ENCODE measurements at regions not wholly inside any gene's neighbourhood (a gene's known extent, or its start where the extent isn't known, plus 50 kb on each side); places are given as distances from the start of the nearest gene placed in this dataset.

DNA sequence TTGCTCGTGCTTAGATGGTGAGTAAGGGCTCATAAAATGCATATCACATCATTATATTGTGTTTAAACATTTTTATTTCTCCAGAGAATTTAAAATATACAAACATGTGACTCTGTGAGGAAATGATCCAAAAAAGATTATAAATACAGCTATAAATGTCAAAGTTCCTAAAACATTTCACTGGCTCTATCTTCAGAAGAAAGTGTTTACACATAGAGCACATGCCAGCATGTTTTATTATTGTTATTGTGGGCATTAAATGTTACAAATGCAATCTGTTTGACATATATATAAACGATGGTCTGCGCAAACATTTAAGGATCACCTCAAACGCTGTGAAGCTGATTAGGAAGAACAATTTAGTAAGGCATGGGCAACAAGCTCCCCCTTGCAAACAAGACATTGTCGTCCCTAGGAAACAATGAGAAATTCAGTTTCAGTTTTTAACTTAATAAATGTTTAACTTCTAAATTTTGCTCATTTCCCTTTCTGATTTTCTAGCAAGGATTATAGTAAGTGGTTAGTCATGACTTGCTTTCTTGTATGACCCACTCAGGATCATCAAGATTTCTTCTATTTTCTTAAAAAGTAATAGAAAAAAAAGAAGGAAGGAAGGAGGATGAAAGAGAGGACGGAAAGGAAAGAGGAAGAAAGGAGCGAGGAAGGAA lies 207.5 kb downstream of the SATB1 start:
- Histone ChIP-seq H4K8ac (ENCODE audit: extremely low read depth, insufficient read depth, low read length) (no peak overlapping the region), H3K36me3 (ENCODE audit: control insufficient read depth in 2 of 4, insufficient read depth in 4 of 4, low read length in 3 of 4) (no peaks in the 10 kb centered on the region), H3K4me1 (replicated peaks in 1 of 4; ENCODE audit: control insufficient read depth in 3 of 4, insufficient read depth in 4 of 4, low read length in 3 of 4) (peaks cover 0 to 3% (median 0%) of the 10 kb centered on the region in 4 experiments; a peak in 1 of 7 replicates), H3K18ac (ENCODE audit: extremely low read depth, low read length) (no peak overlapping the region), H3K4ac (replicated peaks; ENCODE audit: insufficient read length, low read depth, low read length) (no peak overlapping the region), H2BK20ac (ENCODE audit: low read length) (no peak overlapping the region), H3K14ac (ENCODE audit: insufficient read length) (no peak overlapping the region), H2BK12ac (ENCODE audit: low read depth, low read length) (no peak overlapping the region), H3K27me3 (replicated peaks in 1 of 4; ENCODE audit: control insufficient read depth in 3 of 4, extremely low read depth in 1 of 4, insufficient read depth in 3 of 4, low read length in 3 of 4) (no peaks in the 10 kb centered on the region), H3K56ac (replicated peaks; ENCODE audit: insufficient read length, low read depth, low read length) (no peak overlapping the region), H3K23me2 (ENCODE audit: low read depth, low read length) (no peaks in the 10 kb centered on the region), H3K4me3 (ENCODE audit: extremely low read depth in 1 of 4, insufficient read depth in 2 of 4, low read depth in 3 of 4, low read length in 4 of 4) (no peak overlapping the region), H2AFZ (ENCODE audit: low read length) (no peak overlapping the region), H4K20me1 (replicated peaks in 1 of 2; ENCODE audit: control insufficient read depth in 1 of 2, insufficient read depth in 2 of 2, low read length in 2 of 2) (no peaks in the 10 kb centered on the region), H3K9ac (replicated peaks in 1 of 4; ENCODE audit: extremely low read depth in 1 of 4, low read depth in 3 of 4, low read length in 3 of 4) (no peak overlapping the region), H2BK15ac (ENCODE audit: low read length) (no peak overlapping the region), H2AK5ac (ENCODE audit: low read depth, low read length) (no peak overlapping the region), H3K27ac (ENCODE audit: low read depth, low read length) (no peak overlapping the region), H3K23ac (ENCODE audit: insufficient read length) (no peak overlapping the region), H4K91ac (replicated peaks; ENCODE audit: insufficient read length, low read length) (no peak overlapping the region), H3K79me1 (ENCODE audit: low read depth, low read length) (no peaks in the 10 kb centered on the region), H2BK120ac (replicated peaks; ENCODE audit: low read depth, low read length) (no peak overlapping the region), H3K4me2 (ENCODE audit: insufficient read depth in 1 of 2, low read depth in 2 of 2, low read length in 2 of 2) (no peak overlapping the region), H3K79me2 (ENCODE audit: control insufficient read depth in 1 of 2, insufficient read depth in 2 of 2, low read length in 2 of 2) (no peaks in the 10 kb centered on the region), H4K5ac (ENCODE audit: insufficient read length, low read depth, low read length) (no peak overlapping the region), H2BK5ac (ENCODE audit: low read depth, low read length) (no peak overlapping the region), H3K9me3 (ENCODE audit: insufficient read depth in 2 of 2, low read depth in 1 of 2, low read length in 1 of 2) (no peaks in the 10 kb centered on the region; a peak in 1 of 4 replicates)
- WGBS, 2 experiments (ENCODE audit: extremely low coverage in 1 of 2, insufficient coverage in 1 of 2, insufficient read length in 1 of 2, insufficient replicate concordance in 2 of 2, low coverage in 1 of 2, low lambda C conversion rate in 2 of 2, missing lambda C conversion rate in 1 of 2): 88 to 91% methylated on average over 2 to 7 of the region's 7 CpGs
- no peak for TF ChIP-seq MAFK (IDR thresholded peaks at IDR 0.05; ENCODE audit: low read depth, low read length)
- FAIRE-seq: no peak
- ChIA-PET POLR2A (ENCODE audit: partially characterized antibody) (no interaction called here), CTCF (ENCODE audit: partially characterized antibody) (interaction anchor here (1.1 to 1.2 kb wide), 2 partner anchors 27 to 77 kb away, joined by 3 read pairs; no protein-coding TSS in a partner anchor)
- no peak for DNase-seq (ENCODE audit: low read depth in 1 of 2, low spot score in 2 of 2)

Data from H1 (cell line).